ENCODE measurements at regions not wholly inside any gene's neighbourhood (a gene's known extent, or its start where the extent isn't known, plus 50 kb on each side); places are given as distances from the start of the nearest gene placed in this dataset.

- H3K56ac ChIP-seq (replicated peaks; ENCODE audit: insufficient read length, low read depth, low read length): no peak overlapping the region
- H4K5ac ChIP-seq (ENCODE audit: insufficient read length, low read depth, low read length): no peak overlapping the region
- H2AK5ac ChIP-seq (ENCODE audit: low read depth, low read length): no peak overlapping the region
- H3K14ac ChIP-seq (ENCODE audit: insufficient read length): no peak overlapping the region
- ChIA-PET POLR2A (ENCODE audit: partially characterized antibody) (no interaction called here), CTCF (ENCODE audit: partially characterized antibody) (no interaction called here)
- H2AFZ ChIP-seq (ENCODE audit: low read length): no peak overlapping the region
- no peaks in the 10 kb centered on the region for H3K79me1 ChIP-seq (ENCODE audit: low read depth, low read length)
- H4K91ac ChIP-seq (replicated peaks; ENCODE audit: insufficient read length, low read length): no peak overlapping the region
- no peak overlapping the region for H2BK120ac ChIP-seq (replicated peaks; ENCODE audit: low read depth, low read length)
- FAIRE-seq (no peak), DNase-seq (ENCODE audit: low read depth in 1 of 2, low spot score in 2 of 2) (no peak)
- H3K4me2 ChIP-seq (ENCODE audit: insufficient read depth in 1 of 2, low read depth in 2 of 2, low read length in 2 of 2): no peak overlapping the region
- no peak overlapping the region for H2BK5ac ChIP-seq (ENCODE audit: low read depth, low read length)
- H3K23ac ChIP-seq (ENCODE audit: insufficient read length): no peak overlapping the region
- H4K20me1 ChIP-seq (replicated peaks in 1 of 2; ENCODE audit: control insufficient read depth in 1 of 2, insufficient read depth in 2 of 2, low read length in 2 of 2): no peaks in the 10 kb centered on the region
- H2BK20ac ChIP-seq (ENCODE audit: low read length): no peak overlapping the region
- H3K27ac ChIP-seq (ENCODE audit: low read depth, low read length): no peak overlapping the region
- no peaks in the 10 kb centered on the region for H3K36me3 ChIP-seq (ENCODE audit: control insufficient read depth in 2 of 4, insufficient read depth in 4 of 4, low read length in 3 of 4)
- H3K4me1 ChIP-seq (replicated peaks in 1 of 4; ENCODE audit: control insufficient read depth in 3 of 4, insufficient read depth in 4 of 4, low read length in 3 of 4): no peaks in the 10 kb centered on the region
- no peak overlapping the region for H3K18ac ChIP-seq (ENCODE audit: extremely low read depth, low read length)
- H2BK12ac ChIP-seq (ENCODE audit: low read depth, low read length): no peak overlapping the region
- no peak overlapping the region for H4K8ac ChIP-seq (ENCODE audit: extremely low read depth, insufficient read depth, low read length)
- no peak overlapping the region for H3K4me3 ChIP-seq (ENCODE audit: extremely low read depth in 1 of 4, insufficient read depth in 2 of 4, low read depth in 3 of 4, low read length in 4 of 4)
- no peaks in the 10 kb centered on the region for H3K23me2 ChIP-seq (ENCODE audit: low read depth, low read length)
- no peaks in the 10 kb centered on the region for H3K79me2 ChIP-seq (ENCODE audit: control insufficient read depth in 1 of 2, insufficient read depth in 2 of 2, low read length in 2 of 2)
- no peak overlapping the region for H3K9ac ChIP-seq (replicated peaks in 1 of 4; ENCODE audit: extremely low read depth in 1 of 4, low read depth in 3 of 4, low read length in 3 of 4)
- H2BK15ac ChIP-seq (ENCODE audit: low read length): no peak overlapping the region
- 97% methylated on average over 1 of the region's 1 CpG; no CpG with 5 or more reads in 1 of the 2 experiments for WGBS, 2 experiments (ENCODE audit: extremely low coverage in 1 of 2, insufficient coverage in 1 of 2, insufficient read length in 1 of 2, insufficient replicate concordance in 2 of 2, low coverage in 1 of 2, low lambda C conversion rate in 2 of 2, missing lambda C conversion rate in 1 of 2)
- peaks cover 0 to 4% of the 10 kb centered on the region in 2 experiments; a peak in 2 of 4 replicates for H3K9me3 ChIP-seq (ENCODE audit: insufficient read depth in 2 of 2, low read depth in 1 of 2, low read length in 1 of 2)
- H3K27me3 ChIP-seq (replicated peaks in 1 of 4; ENCODE audit: control insufficient read depth in 3 of 4, extremely low read depth in 1 of 4, insufficient read depth in 3 of 4, low read length in 3 of 4): no peaks in the 10 kb centered on the region
- no peak overlapping the region for H3K4ac ChIP-seq (replicated peaks; ENCODE audit: insufficient read length, low read depth, low read length)
- TF ChIP-seq RBBP5 (IDR thresholded peaks at IDR 0.05; ENCODE audit: borderline replicate concordance, low read depth, low read length) (no peak), JUND (IDR thresholded peaks at IDR 0.05; ENCODE audit: low read length) (no peak), RFX5 (IDR thresholded peaks at IDR 0.05; ENCODE audit: borderline replicate concordance, low read depth, low read length) (no peak), NANOG (IDR thresholded peaks at IDR 0.05; ENCODE audit: insufficient read depth, low read depth, low read length, poor library complexity, severe bottlenecking) (no peak)
Observed at GRCh38 chr9:31336841-31337240, 1047.6 kb upstream of the ACO1 start.
